OCI-LY1 (cell line): ENCODE measurements at regions not wholly inside any gene's neighbourhood (a gene's known extent, or its start where the extent isn't known, plus 50 kb on each side); places are given as distances from the start of the nearest gene placed in this dataset.

Experiments used
- H2AFZ ChIP-seq: fragments of 200-600 bp; sonication (generic), shearing (Covaris generic); 2 replicates; pipeline ENCODE4 v1.6.0; 2014; ENCODE audit warnings: antibody characterized with exemption, mild to moderate bottlenecking, low read length
- H3F3A ChIP-seq: fragments of 200-600 bp; sonication (generic), shearing (Covaris generic); 2 replicates; pipeline ENCODE4 v1.6.0; 2014; ENCODE audit warnings: mild to moderate bottlenecking, antibody characterized with exemption, low read length, moderate library complexity; ENCODE audit not compliant: insufficient read depth
- H3K27ac ChIP-seq: fragments of 200-600 bp; sonication (generic); 2 replicates; pipeline ENCODE4 v1.5.1; 2014; ENCODE audit warnings: low read length, mixed run types, mild to moderate bottlenecking, low read depth; ENCODE audit not compliant: poor library complexity, severe bottlenecking
- H3K27me3 ChIP-seq: fragments of 200-600 bp; sonication (generic); 2 replicates; pipeline ENCODE4 v1.6.0; 2014; ENCODE audit warnings: antibody characterized with exemption, mild to moderate bottlenecking, low read length, moderate library complexity; ENCODE audit not compliant: insufficient read depth
- H3K36me3 ChIP-seq: fragments of 200-600 bp; sonication (generic); 2 replicates; pipeline ENCODE4 v1.6.1; 2014; ENCODE audit warnings: mild to moderate bottlenecking, antibody characterized with exemption, low read length, moderate library complexity, mixed read lengths; ENCODE audit not compliant: insufficient read depth
- H3K4me1 ChIP-seq: fragments of 200-600 bp; sonication (generic); 2 replicates; pipeline ENCODE4 v1.5.1; 2014; ENCODE audit warnings: mild to moderate bottlenecking, low read length, moderate library complexity; ENCODE audit not compliant: insufficient read depth, severe bottlenecking
- H3K4me2 ChIP-seq: fragments of 200-600 bp; sonication (generic), shearing (Covaris generic); 2 replicates; pipeline ENCODE4 v1.6.1; 2014; ENCODE audit warnings: low read length
- H3K4me3 ChIP-seq: fragments of 200-600 bp; sonication (generic); 2 replicates; pipeline ENCODE4 v1.5.1; 2014; ENCODE audit warnings: low read length, low read depth, mild to moderate bottlenecking, mixed read lengths; ENCODE audit not compliant: poor library complexity, severe bottlenecking
- H3K79me2 ChIP-seq: fragments of 200-600 bp; shearing (Covaris generic); 2 replicates; pipeline ENCODE4 v1.6.1; 2016; ENCODE audit warnings: mixed run types, low read length, mixed read lengths; ENCODE audit not compliant: insufficient read depth
- H3K9ac ChIP-seq: fragments of 200-600 bp; sonication (generic), shearing (Covaris generic); 2 replicates; pipeline ENCODE4 v1.6.1; 2014; ENCODE audit warnings: mild to moderate bottlenecking, low read length, mixed read lengths
- H3K9me2 ChIP-seq: fragments of 200-600 bp; sonication (generic), shearing (Covaris generic); 2 replicates; pipeline ENCODE4 v1.6.1; 2014; ENCODE audit warnings: low read depth, mild to moderate bottlenecking, low read length, mixed read lengths
- H3K9me3 ChIP-seq: fragments of 200-600 bp; shearing (Covaris generic); 2 replicates; pipeline ENCODE4 v1.6.1; 2014; ENCODE audit warnings: low read length, mixed read lengths
- H4K20me1 ChIP-seq: fragments of 200-600 bp; sonication (generic), shearing (Covaris generic); 2 replicates; pipeline ENCODE4 v1.6.0; 2016; ENCODE audit warnings: mild to moderate bottlenecking, low read length; ENCODE audit not compliant: insufficient read depth
- CTCF ChIP-seq: fragments of 200-600 bp; sonication (generic), shearing (Covaris generic); IDR thresholded peaks from 2 replicates; pipeline ENCODE4 v1.5.1; 2017; ENCODE audit warnings: mild to moderate bottlenecking, antibody characterized with exemption, low read length, moderate library complexity, mixed read lengths
- EZH2 ChIP-seq: fragments of 200-600 bp; sonication (generic), shearing (Covaris generic); IDR thresholded peaks from 2 replicates; pipeline ENCODE4 v1.8.0; 2017; ENCODE audit warnings: borderline replicate concordance, mixed run types, mild to moderate bottlenecking, antibody characterized with exemption, low read length, moderate library complexity, mixed read lengths

GRCh38 chr4:142984871-142985585, 138.9 kb upstream of the INPP4B start:
- no peak overlapping the region for H2AFZ ChIP-seq

GRCh38 chr4:143016171-143016570, 168.5 kb upstream of the USP38 start:
- Histone ChIP-seq H3K27ac (no peak overlapping the region), H3K9me3 (no peaks in the 10 kb centered on the region), H3K4me2 (no peak overlapping the region), H4K20me1 (no peaks in the 10 kb centered on the region), H3K4me1 (no peaks in the 10 kb centered on the region), H3K27me3 (no peaks in the 10 kb centered on the region), H3K4me3 (no peak overlapping the region), H3F3A (no peaks in the 10 kb centered on the region), H3K79me2 (no peaks in the 10 kb centered on the region), H3K9me2 (no peaks in the 10 kb centered on the region), H3K9ac (no peak overlapping the region), H2AFZ (no peak overlapping the region), H3K36me3 (no peaks in the 10 kb centered on the region)
- TF ChIP-seq CTCF (no peak), EZH2 (no peak)

More at GRCh38 chr4:142984871-142985585, 138.9 kb upstream of the INPP4B start:
- Histone ChIP-seq H3K9ac (no peak overlapping the region), H3K27me3 (no peaks in the 10 kb centered on the region), H3K4me3 (no peak overlapping the region), H3K27ac (no peak overlapping the region), H3K9me3 (no peaks in the 10 kb centered on the region), H3K79me2 (no peaks in the 10 kb centered on the region), H3K36me3 (no peaks in the 10 kb centered on the region), H4K20me1 (no peaks in the 10 kb centered on the region), H3K4me2 (no peak overlapping the region), H3F3A (no peaks in the 10 kb centered on the region), H3K9me2 (no peaks in the 10 kb centered on the region), H3K4me1 (no peaks in the 10 kb centered on the region)
- no peak for TF ChIP-seq EZH2
- peak; percentile 15; the same call in 1 of the 2 replicates for TF ChIP-seq CTCF

- Histone ChIP-seq H3F3A (no peaks in the 10 kb centered on the region), H2AFZ (no peak overlapping the region), H3K4me2 (no peak overlapping the region)
Observed at GRCh38 chr4:143017210-143017609, 167.5 kb upstream of the USP38 start.

More at GRCh38 chr4:143017210-143017609, 167.5 kb upstream of the USP38 start:
- Histone ChIP-seq H4K20me1 (no peaks in the 10 kb centered on the region), H3K36me3 (no peaks in the 10 kb centered on the region), H3K27ac (no peak overlapping the region), H3K4me3 (no peak overlapping the region), H3K4me1 (no peaks in the 10 kb centered on the region), H3K9me3 (no peaks in the 10 kb centered on the region), H3K9ac (no peak overlapping the region), H3K79me2 (no peaks in the 10 kb centered on the region), H3K9me2 (no peaks in the 10 kb centered on the region), H3K27me3 (no peaks in the 10 kb centered on the region)
- TF ChIP-seq CTCF (no peak), EZH2 (no peak)
